MM.1S (cell line): ENCODE measurements at regions not wholly inside any gene's neighbourhood (a gene's known extent, or its start where the extent isn't known, plus 50 kb on each side); places are given as distances from the start of the nearest gene placed in this dataset.

Source experiments
- DNase-seq: peaks from one replicate; pipeline ENCODE4 v3.0.0-alpha.2; 2015
- H2AFZ ChIP-seq: fragments of 300-600 bp; sonication (generic); 2 replicates; pipeline ENCODE4 v1.6.0; 2016; ENCODE audit warnings: antibody characterized with exemption, low read length
- H3F3A ChIP-seq: fragments of 300-600 bp; sonication (generic); 2 replicates; pipeline ENCODE4 v1.6.1; 2016; ENCODE audit warnings: mild to moderate bottlenecking, antibody characterized with exemption, low read length, moderate library complexity, mixed read lengths; ENCODE audit not compliant: insufficient read depth
- H3K27ac ChIP-seq: fragments of 300-600 bp; sonication (generic); 2 replicates; pipeline ENCODE4 v1.5.1; 2016; ENCODE audit warnings: mild to moderate bottlenecking, low read length
- H3K27me3 ChIP-seq: fragments of 300-600 bp; sonication (generic); replicated peaks from 2 replicates; pipeline ENCODE4 v1.6.0; 2016; ENCODE audit warnings: low read length; ENCODE audit not compliant: insufficient read depth
- H3K36me3 ChIP-seq: fragments of 300-600 bp; sonication (generic); replicated peaks from 2 replicates; pipeline ENCODE4 v1.6.1; 2016; ENCODE audit warnings: mild to moderate bottlenecking, low read length, mixed read lengths; ENCODE audit not compliant: insufficient read depth
- H3K4me1 ChIP-seq: fragments of 300-600 bp; sonication (generic); 2 replicates; pipeline ENCODE4 v1.6.1; 2016; ENCODE audit warnings: low read length, mixed read lengths
- H3K4me2 ChIP-seq: fragments of 300-600 bp; sonication (generic); 2 replicates; pipeline ENCODE4 v1.6.0; 2016; ENCODE audit warnings: low read depth, low read length
- H3K4me3 ChIP-seq: fragments of 300-600 bp; sonication (generic); 2 replicates; pipeline ENCODE4 v1.5.1; 2016; ENCODE audit warnings: low read length, mixed read lengths
- H3K79me2 ChIP-seq: fragments of 300-600 bp; sonication (generic); 2 replicates; pipeline ENCODE4 v1.6.1; 2016; ENCODE audit warnings: mixed run types, low read length, mixed read lengths
- H3K9ac ChIP-seq: fragments of 300-600 bp; sonication (generic); 2 replicates; pipeline ENCODE4 v1.6.1; 2016; ENCODE audit warnings: low read length, mixed read lengths
- H3K9me2 ChIP-seq: fragments of 300-600 bp; sonication (generic); replicated peaks from 2 replicates; pipeline ENCODE4 v1.6.1; 2016; ENCODE audit warnings: mild to moderate bottlenecking, low read length, mixed read lengths; ENCODE audit not compliant: insufficient read depth
- H3K9me3 ChIP-seq: fragments of 300-600 bp; sonication (generic); replicated peaks from 2 replicates; pipeline ENCODE4 v1.6.1; 2016; ENCODE audit warnings: mild to moderate bottlenecking, low read length, mixed read lengths; ENCODE audit not compliant: insufficient read depth
- H4K20me1 ChIP-seq: fragments of 300-600 bp; sonication (generic); 2 replicates; pipeline ENCODE4 v1.6.1; 2016; ENCODE audit warnings: mild to moderate bottlenecking, low read length, moderate library complexity, mixed read lengths; ENCODE audit not compliant: insufficient read depth
- CTCF ChIP-seq: fragments of 300-600 bp; sonication (generic); IDR thresholded peaks from 2 replicates; pipeline ENCODE4 v1.5.1; 2016; ENCODE audit warnings: antibody characterized with exemption, low read length, mixed read lengths
- EZH2 ChIP-seq: fragments of 300-600 bp; sonication (generic); optimal IDR thresholded peaks from 2 replicates; pipeline ENCODE3; 2017; ENCODE audit warnings: low read depth, mild to moderate bottlenecking, antibody characterized with exemption, low read length, mixed read lengths
- EZH2phosphoT487 ChIP-seq: fragments of 300-600 bp; sonication (generic); IDR thresholded peaks from 2 replicates; pipeline ENCODE4 v1.6.1; 2018; ENCODE audit warnings: antibody characterized with exemption, low read length

- no peaks in the 10 kb centered on the region for H3K9me3 ChIP-seq
- TF ChIP-seq EZH2 (no peak), CTCF (no peak), EZH2phosphoT487 (no peak)
- H3K27me3 ChIP-seq: no peaks in the 10 kb centered on the region
- no peak overlapping the region for H3K4me3 ChIP-seq
- no peaks in the 10 kb centered on the region for H3K4me1 ChIP-seq
- no peak overlapping the region for H3K4me2 ChIP-seq
- no peaks in the 10 kb centered on the region for H3K79me2 ChIP-seq
- no peaks in the 10 kb centered on the region for H3K36me3 ChIP-seq
- H2AFZ ChIP-seq: no peak overlapping the region
- no peaks in the 10 kb centered on the region for H3K9me2 ChIP-seq
- no peak overlapping the region for H3K9ac ChIP-seq
- no peaks in the 10 kb centered on the region for H4K20me1 ChIP-seq
- no peaks in the 10 kb centered on the region for H3F3A ChIP-seq
- no peak for DNase-seq
- H3K27ac ChIP-seq: no peak overlapping the region
Measured at GRCh38 chr18:42183746-42184145, 228.7 kb downstream of the PIK3C3 start.

GRCh38 chr18:42184685-42185477 lies 229.8 kb downstream of the PIK3C3 start:
- Histone ChIP-seq H3F3A (no peaks in the 10 kb centered on the region), H3K4me3 (no peak overlapping the region), H4K20me1 (no peaks in the 10 kb centered on the region), H3K27ac (no peak overlapping the region), H3K79me2 (no peaks in the 10 kb centered on the region), H3K4me1 (no peaks in the 10 kb centered on the region), H3K4me2 (no peak overlapping the region), H3K9me3 (no peaks in the 10 kb centered on the region), H3K27me3 (no peaks in the 10 kb centered on the region), H3K36me3 (no peaks in the 10 kb centered on the region), H3K9ac (no peak overlapping the region), H3K9me2 (no peaks in the 10 kb centered on the region), H2AFZ (no peak overlapping the region)
- TF ChIP-seq EZH2 (no peak), CTCF (no peak), EZH2phosphoT487 (no peak)
- no peak for DNase-seq

- Histone ChIP-seq H3K4me3 (no peak overlapping the region), H2AFZ (no peak overlapping the region), H3K36me3 (no peaks in the 10 kb centered on the region), H3K4me1 (no peaks in the 10 kb centered on the region), H3K27ac (no peak overlapping the region), H3K27me3 (no peaks in the 10 kb centered on the region), H4K20me1 (no peaks in the 10 kb centered on the region), H3K79me2 (no peaks in the 10 kb centered on the region), H3K9ac (no peak overlapping the region), H3K9me3 (no peaks in the 10 kb centered on the region), H3K9me2 (no peaks in the 10 kb centered on the region), H3K4me2 (no peak overlapping the region), H3F3A (no peaks in the 10 kb centered on the region)
- no peak for DNase-seq
- TF ChIP-seq EZH2 (no peak), CTCF (no peak), EZH2phosphoT487 (no peak)
Measured at GRCh38 chr18:42185486-42185885, 230.5 kb downstream of the PIK3C3 start.
